ENCODE measurements at regions not wholly inside any gene's neighbourhood (a gene's known extent, or its start where the extent isn't known, plus 50 kb on each side); places are given as distances from the start of the nearest gene placed in this dataset.

DNA sequence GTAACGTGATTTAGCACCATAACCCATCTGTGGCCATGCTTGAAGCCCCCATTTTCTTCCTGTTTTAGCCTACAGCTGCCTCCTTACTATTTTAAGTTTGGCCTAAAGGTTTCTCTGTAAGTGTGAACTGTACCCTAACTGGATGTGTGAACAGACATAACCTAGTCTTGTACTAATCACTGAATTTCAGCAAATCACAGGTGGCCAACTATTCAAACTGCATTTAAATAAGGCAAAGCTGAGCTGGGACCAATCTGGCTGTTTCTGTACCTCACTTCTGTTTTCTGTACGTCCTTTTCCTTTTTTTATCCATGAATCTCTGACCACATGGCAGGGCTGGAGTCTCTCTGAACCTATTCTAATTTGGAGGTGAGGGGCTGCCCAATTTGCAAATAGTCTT, 452.7 kb upstream of the HS6ST1 start:
- Histone ChIP-seq H3K9me1 (ENCODE audit: control insufficient read depth, extremely low read depth, insufficient read depth, low read length) (no peaks in the 10 kb centered on the region), H3K4me3 (ENCODE audit: control insufficient read depth in 2 of 3, extremely low read depth in 1 of 3, insufficient read depth in 2 of 3, low read depth in 1 of 3, low read length in 3 of 3) (no peak overlapping the region), H3K27ac (ENCODE audit: control insufficient read depth, insufficient read depth, low read length) (no peak overlapping the region), H3K36me3 (ENCODE audit: control insufficient read depth in 2 of 2, extremely low read depth in 1 of 2, insufficient read depth in 2 of 2, low read length in 2 of 2) (no peaks in the 10 kb centered on the region), H2AFZ (ENCODE audit: control insufficient read depth, low read length) (no peak overlapping the region), H3K79me2 (ENCODE audit: control insufficient read depth, insufficient read depth, low read length) (no peaks in the 10 kb centered on the region), H3K9ac (ENCODE audit: control insufficient read depth, extremely low read depth, insufficient read depth, low read length) (no peak overlapping the region), H3K4me1 (ENCODE audit: control insufficient read depth, extremely low read depth, insufficient read depth, low read length) (no peaks in the 10 kb centered on the region), H3K27me3 (ENCODE audit: control insufficient read depth, extremely low read depth, insufficient read depth, low read length) (peaks cover 1% of the 10 kb centered on the region), H4K20me1 (ENCODE audit: control insufficient read depth, extremely low read depth, insufficient read depth, low read length) (no peaks in the 10 kb centered on the region), H3K9me3 (ENCODE audit: control insufficient read depth, low read depth, low read length) (no peaks in the 10 kb centered on the region), H3K4me2 (ENCODE audit: control insufficient read depth, extremely low read depth, insufficient read depth, low read depth, low read length) (no peak overlapping the region)
- no peak for DNase-seq (ENCODE audit: low read depth, low spot score)
- dilution Hi-C loops (cut with MboI; ENCODE audit: extremely low pct_ligation_motif_present, low sequenced_read_pairs): no loop called here
- FAIRE-seq: no peak
- TF ChIP-seq EZH2 (IDR thresholded peaks at IDR 0.05; ENCODE audit: low read length): no peak
- TF ChIP-seq, protein P1, sequence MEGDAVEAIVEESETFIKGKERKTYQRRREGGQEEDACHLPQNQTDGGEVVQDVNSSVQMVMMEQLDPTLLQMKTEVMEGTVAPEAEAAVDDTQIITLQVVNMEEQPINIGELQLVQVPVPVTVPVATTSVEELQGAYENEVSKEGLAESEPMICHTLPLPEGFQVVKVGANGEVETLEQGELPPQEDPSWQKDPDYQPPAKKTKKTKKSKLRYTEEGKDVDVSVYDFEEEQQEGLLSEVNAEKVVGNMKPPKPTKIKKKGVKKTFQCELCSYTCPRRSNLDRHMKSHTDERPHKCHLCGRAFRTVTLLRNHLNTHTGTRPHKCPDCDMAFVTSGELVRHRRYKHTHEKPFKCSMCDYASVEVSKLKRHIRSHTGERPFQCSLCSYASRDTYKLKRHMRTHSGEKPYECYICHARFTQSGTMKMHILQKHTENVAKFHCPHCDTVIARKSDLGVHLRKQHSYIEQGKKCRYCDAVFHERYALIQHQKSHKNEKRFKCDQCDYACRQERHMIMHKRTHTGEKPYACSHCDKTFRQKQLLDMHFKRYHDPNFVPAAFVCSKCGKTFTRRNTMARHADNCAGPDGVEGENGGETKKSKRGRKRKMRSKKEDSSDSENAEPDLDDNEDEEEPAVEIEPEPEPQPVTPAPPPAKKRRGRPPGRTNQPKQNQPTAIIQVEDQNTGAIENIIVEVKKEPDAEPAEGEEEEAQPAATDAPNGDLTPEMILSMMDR (optimal IDR thresholded peaks at IDR 0.05 in 1 of 3, IDR thresholded peaks at IDR 0.05 in 1 of 3, conservative IDR thresholded peaks at IDR 0.05 in 1 of 3; ENCODE audit: extremely low read depth in 1 of 3, insufficient read depth in 2 of 3, low read length in 3 of 3): no peak

DNA sequence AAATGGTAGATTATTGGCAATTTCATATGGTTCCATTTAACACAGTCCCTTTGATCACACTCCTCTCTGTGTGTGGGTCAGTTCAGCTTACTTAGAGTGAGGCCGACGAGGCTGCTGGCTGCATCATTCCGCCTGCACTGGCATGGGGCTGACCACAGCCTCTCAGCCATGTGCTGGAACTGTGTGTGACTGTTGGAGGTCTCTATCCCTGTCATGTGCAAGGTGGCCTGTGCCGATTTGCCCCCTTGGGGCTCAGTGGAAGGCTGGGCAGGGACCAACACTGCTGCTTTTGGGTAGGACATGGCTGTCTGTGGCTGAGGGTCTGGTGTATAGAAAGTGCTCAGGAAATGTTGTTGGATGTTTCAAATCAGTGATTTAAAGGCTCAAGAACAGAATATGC, 454.0 kb upstream of the HS6ST1 start:
- H3K27me3 ChIP-seq (ENCODE audit: control insufficient read depth, extremely low read depth, insufficient read depth, low read length): peaks cover 5% of the 10 kb centered on the region
- H3K9ac ChIP-seq (ENCODE audit: control insufficient read depth, extremely low read depth, insufficient read depth, low read length): no peak overlapping the region
- H3K4me3 ChIP-seq (ENCODE audit: control insufficient read depth in 2 of 3, extremely low read depth in 1 of 3, insufficient read depth in 2 of 3, low read depth in 1 of 3, low read length in 3 of 3): no peak overlapping the region
- TF ChIP-seq EZH2 (IDR thresholded peaks at IDR 0.05; ENCODE audit: low read length): no peak
- TF ChIP-seq, protein P1 (optimal IDR thresholded peaks at IDR 0.05 in 1 of 3, IDR thresholded peaks at IDR 0.05 in 1 of 3, conservative IDR thresholded peaks at IDR 0.05 in 1 of 3; ENCODE audit: extremely low read depth in 1 of 3, insufficient read depth in 2 of 3, low read length in 3 of 3): no peak
- H3K36me3 ChIP-seq (ENCODE audit: control insufficient read depth in 2 of 2, extremely low read depth in 1 of 2, insufficient read depth in 2 of 2, low read length in 2 of 2): no peaks in the 10 kb centered on the region
- dilution Hi-C loops (cut with MboI; ENCODE audit: extremely low pct_ligation_motif_present, low sequenced_read_pairs): no loop called here
- H3K4me2 ChIP-seq (ENCODE audit: control insufficient read depth, extremely low read depth, insufficient read depth, low read depth, low read length): no peak overlapping the region
- DNase-seq (ENCODE audit: low read depth, low spot score) (no peak), FAIRE-seq (no peak)
- H2AFZ ChIP-seq (ENCODE audit: control insufficient read depth, low read length): no peak overlapping the region
- H4K20me1 ChIP-seq (ENCODE audit: control insufficient read depth, extremely low read depth, insufficient read depth, low read length): no peaks in the 10 kb centered on the region
- no peaks in the 10 kb centered on the region for H3K9me3 ChIP-seq (ENCODE audit: control insufficient read depth, low read depth, low read length)
- H3K27ac ChIP-seq (ENCODE audit: control insufficient read depth, insufficient read depth, low read length): no peak overlapping the region
- H3K4me1 ChIP-seq (ENCODE audit: control insufficient read depth, extremely low read depth, insufficient read depth, low read length): no peaks in the 10 kb centered on the region
- no peaks in the 10 kb centered on the region for H3K9me1 ChIP-seq (ENCODE audit: control insufficient read depth, extremely low read depth, insufficient read depth, low read length)
- H3K79me2 ChIP-seq (ENCODE audit: control insufficient read depth, insufficient read depth, low read length): no peaks in the 10 kb centered on the region
